ENCODE measurements at regions not wholly inside any gene's neighbourhood (a gene's known extent, or its start where the extent isn't known, plus 50 kb on each side); places are given as distances from the start of the nearest gene placed in this dataset.
A peak's percentile ranks its signal among the peaks of the same experiment; 100 is the strongest.

DNA sequence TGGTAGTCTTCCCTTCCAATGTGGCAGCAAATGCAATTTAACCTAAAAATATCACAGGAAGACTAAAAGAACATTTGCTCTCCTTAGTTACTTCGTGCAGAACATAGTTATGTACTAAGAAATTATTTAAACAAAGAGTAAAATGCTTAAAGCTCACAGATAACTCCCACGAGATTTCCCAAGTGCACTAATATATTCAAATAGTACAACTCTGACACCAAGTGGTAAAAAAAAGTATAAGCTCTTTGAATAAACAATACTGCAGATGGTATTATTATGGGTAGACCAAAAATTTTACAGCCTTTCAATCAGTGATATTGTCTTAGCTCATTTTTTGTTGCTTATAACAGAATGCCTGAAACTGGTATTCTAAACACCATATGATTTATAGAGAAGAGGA, 52.8 kb upstream of the FILIP1 start:
- DNase-seq (ENCODE audit: low read depth, low spot score), result peak; percentile 12

DNA sequence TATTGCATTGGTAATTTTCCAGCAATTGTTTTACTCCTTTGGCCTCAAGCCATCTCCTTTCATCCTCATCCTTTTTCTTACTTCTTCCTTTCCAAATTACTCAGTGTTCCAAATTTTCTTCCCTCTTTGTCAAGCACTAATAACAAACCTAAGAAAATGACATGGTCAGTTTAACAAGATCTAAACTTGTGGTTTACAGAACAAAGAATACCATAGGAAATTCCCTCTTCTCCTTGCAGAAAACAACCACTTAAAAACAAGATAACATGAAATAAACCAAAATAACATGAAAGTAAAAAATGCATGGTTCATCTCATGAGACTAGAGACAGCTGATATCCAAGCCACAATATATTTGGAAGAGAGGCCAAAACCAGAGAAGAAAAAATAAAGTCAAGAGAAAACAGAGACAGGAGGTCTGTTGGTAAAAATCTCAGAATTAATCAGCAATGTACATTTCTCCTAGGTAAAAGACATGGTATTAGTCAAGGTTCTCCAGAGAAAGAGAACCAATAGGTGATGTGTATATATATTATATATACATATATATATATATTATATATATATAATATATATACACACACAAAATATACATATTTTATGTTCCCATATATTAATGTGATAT, 51.0 kb upstream of the SENP6 start:
- peak; percentile 37 for DNase-seq (ENCODE audit: low read depth, low spot score)

DNA sequence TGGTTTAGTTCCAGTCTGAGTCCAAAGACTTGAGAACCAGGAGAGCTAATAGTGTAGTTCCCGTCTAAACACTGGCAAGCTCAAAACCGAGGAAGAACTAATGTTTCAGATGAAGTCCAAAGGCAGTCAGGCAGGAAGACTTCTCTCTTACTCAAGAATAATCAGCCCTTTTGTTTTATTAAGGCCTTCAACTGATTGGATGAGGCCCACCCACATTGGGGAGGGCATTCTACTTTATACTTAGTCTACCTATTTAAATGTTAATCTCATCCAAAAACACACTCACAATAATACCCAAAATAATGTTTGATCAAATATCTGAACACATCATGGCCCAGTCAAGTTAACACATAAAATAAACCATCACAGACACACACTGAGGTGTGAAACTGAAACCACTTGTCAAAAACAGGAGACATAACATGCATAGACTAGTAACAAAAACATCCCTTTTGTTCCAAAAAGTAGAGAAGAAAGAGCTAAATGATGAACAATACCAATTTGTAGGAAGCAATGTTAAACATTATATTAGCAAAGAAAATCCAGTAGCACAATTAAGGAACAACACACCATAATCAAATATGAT, 50.2 kb upstream of the SENP6 start:
- DNase-seq (ENCODE audit: low read depth, low spot score), result no peak
